MM.1S (cell line): ENCODE measurements at regions not wholly inside any gene's neighbourhood (a gene's known extent, or its start where the extent isn't known, plus 50 kb on each side); places are given as distances from the start of the nearest gene placed in this dataset.

Source experiments
- CTCF ChIP-seq: fragments of 300-600 bp; sonication (generic); IDR thresholded peaks from 2 replicates; pipeline ENCODE4 v1.5.1; 2016; ENCODE audit warnings: antibody characterized with exemption, low read length, mixed read lengths
- EZH2 ChIP-seq: fragments of 300-600 bp; sonication (generic); optimal IDR thresholded peaks from 2 replicates; pipeline ENCODE3; 2017; ENCODE audit warnings: low read depth, mild to moderate bottlenecking, antibody characterized with exemption, low read length, mixed read lengths
- EZH2phosphoT487 ChIP-seq: fragments of 300-600 bp; sonication (generic); IDR thresholded peaks from 2 replicates; pipeline ENCODE4 v1.6.1; 2018; ENCODE audit warnings: antibody characterized with exemption, low read length

GRCh38 chr2:226667736-226668135 lies 131.9 kb downstream of the IRS1 start:
- no peak for TF ChIP-seq CTCF
- TF ChIP-seq EZH2: no peak
- TF ChIP-seq EZH2phosphoT487: no peak
